Right atrium auricular region (tissue), 2 donors: ENCODE measurements at regions not wholly inside any gene's neighbourhood (a gene's known extent, or its start where the extent isn't known, plus 50 kb on each side); places are given as distances from the start of the nearest gene placed in this dataset.

Experiments
- DNase-seq: peaks from one replicate; pipeline ENCODE4 v3.0.0-alpha.2; 2019; ENCODE audit warnings: low spot score
- H3K27ac ChIP-seq, 2 donors: fragments of 200-600 bp; sonication (generic); 1 replicate in 1 of 2; 2 replicates in 1 of 2; pipeline ENCODE4 v1.5.1; 2016 to 2019
- H3K27me3 ChIP-seq, 2 donors: fragments of 200-600 bp; sonication (generic); one replicate each; pipeline versions ENCODE4 v1.5.1 to v1.6.0; 2017 to 2019
- H3K36me3 ChIP-seq: fragments of 200-600 bp; sonication (generic); one replicate; pipeline ENCODE4 v1.5.1; 2016
- H3K4me1 ChIP-seq, 2 donors: fragments of 200-600 bp; sonication (generic); one replicate each; pipeline versions ENCODE4 v1.5.1 to v1.6.0; 2017 to 2019
- H3K4me3 ChIP-seq, 2 donors: fragments of 200-600 bp; sonication (generic); 1 replicate in 1 of 2; 2 replicates in 1 of 2; pipeline ENCODE4 v1.5.1; 2017 to 2019; ENCODE audit warnings: mild to moderate bottlenecking in 1 of 2, moderate library complexity in 1 of 2
- H3K9me3 ChIP-seq, 2 donors: fragments of 200-600 bp; sonication (generic); one replicate each; pipeline ENCODE4 v1.5.1; 2019
- TF ChIP-seq, protein P1 (sequence below), 2 donors: fragments of 200-600 bp; sonication (generic); IDR thresholded peaks; one replicate each; pipeline ENCODE4 v1.5.1; 2019; ENCODE audit warnings: antibody characterized with exemption in 2 of 2

DNA sequence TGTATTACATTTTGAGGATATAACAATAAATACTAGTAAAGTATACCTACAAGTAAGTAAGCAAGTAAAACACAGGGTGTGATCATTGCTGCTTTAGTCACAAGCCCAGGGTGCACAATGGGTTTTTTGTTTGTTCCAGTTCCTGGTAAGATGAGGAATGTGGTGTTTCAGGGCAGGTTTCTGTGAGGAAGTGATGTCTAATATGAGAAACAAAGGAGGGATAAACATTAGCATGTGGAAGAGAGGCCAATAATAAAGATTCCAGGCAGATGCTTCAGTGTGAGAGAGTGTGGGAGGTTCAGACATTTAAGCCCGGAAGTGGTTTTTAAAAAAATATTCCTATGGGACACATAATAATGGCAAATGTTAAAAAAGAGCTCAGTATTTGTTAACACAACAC, 808.1 kb upstream of the USP15 start:
- no peak for DNase-seq
- TF ChIP-seq, protein P1, sequence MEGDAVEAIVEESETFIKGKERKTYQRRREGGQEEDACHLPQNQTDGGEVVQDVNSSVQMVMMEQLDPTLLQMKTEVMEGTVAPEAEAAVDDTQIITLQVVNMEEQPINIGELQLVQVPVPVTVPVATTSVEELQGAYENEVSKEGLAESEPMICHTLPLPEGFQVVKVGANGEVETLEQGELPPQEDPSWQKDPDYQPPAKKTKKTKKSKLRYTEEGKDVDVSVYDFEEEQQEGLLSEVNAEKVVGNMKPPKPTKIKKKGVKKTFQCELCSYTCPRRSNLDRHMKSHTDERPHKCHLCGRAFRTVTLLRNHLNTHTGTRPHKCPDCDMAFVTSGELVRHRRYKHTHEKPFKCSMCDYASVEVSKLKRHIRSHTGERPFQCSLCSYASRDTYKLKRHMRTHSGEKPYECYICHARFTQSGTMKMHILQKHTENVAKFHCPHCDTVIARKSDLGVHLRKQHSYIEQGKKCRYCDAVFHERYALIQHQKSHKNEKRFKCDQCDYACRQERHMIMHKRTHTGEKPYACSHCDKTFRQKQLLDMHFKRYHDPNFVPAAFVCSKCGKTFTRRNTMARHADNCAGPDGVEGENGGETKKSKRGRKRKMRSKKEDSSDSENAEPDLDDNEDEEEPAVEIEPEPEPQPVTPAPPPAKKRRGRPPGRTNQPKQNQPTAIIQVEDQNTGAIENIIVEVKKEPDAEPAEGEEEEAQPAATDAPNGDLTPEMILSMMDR (IDR thresholded peaks at IDR 0.05) = no peak

DNA sequence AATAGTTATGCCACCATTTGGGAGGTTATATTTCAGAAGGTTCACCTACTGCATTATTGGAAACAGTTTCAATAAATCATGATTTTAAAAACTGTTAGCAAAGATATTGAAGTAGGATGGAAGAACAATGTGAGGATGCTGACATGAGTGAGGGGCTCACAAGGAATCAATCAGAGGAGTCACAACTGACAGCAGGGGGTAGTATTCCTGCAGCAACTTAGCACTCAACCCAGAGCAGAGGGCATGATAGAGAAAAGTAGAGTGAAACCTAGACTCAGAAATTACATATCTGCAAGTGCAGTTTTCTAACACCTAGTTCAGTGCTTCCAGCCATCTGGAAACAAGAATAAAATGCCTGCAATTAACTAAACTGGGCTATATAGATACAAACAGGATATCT, 772.5 kb upstream of the USP15 start:
- Histone ChIP-seq H3K27ac (no peak overlapping the region), H3K36me3 (no peaks in the 10 kb centered on the region), H3K4me1 (no peaks in the 10 kb centered on the region), H3K4me3 (no peak overlapping the region), H3K9me3 (peaks cover 0 to 24% of the 10 kb centered on the region in 2 donors), H3K27me3 (no peaks in the 10 kb centered on the region)
- TF ChIP-seq, protein P1 (IDR thresholded peaks at IDR 0.05) = no peak
- no peak for DNase-seq

More for the DNA sequence above, 808.1 kb upstream of the USP15 start:
- H3K4me3 ChIP-seq = no peak overlapping the region
- no peaks in the 10 kb centered on the region for H3K36me3 ChIP-seq
- no peaks in the 10 kb centered on the region for H3K27me3 ChIP-seq
- no peak overlapping the region for H3K27ac ChIP-seq
- no peaks in the 10 kb centered on the region for H3K9me3 ChIP-seq
- H3K4me1 ChIP-seq = no peaks in the 10 kb centered on the region

DNA sequence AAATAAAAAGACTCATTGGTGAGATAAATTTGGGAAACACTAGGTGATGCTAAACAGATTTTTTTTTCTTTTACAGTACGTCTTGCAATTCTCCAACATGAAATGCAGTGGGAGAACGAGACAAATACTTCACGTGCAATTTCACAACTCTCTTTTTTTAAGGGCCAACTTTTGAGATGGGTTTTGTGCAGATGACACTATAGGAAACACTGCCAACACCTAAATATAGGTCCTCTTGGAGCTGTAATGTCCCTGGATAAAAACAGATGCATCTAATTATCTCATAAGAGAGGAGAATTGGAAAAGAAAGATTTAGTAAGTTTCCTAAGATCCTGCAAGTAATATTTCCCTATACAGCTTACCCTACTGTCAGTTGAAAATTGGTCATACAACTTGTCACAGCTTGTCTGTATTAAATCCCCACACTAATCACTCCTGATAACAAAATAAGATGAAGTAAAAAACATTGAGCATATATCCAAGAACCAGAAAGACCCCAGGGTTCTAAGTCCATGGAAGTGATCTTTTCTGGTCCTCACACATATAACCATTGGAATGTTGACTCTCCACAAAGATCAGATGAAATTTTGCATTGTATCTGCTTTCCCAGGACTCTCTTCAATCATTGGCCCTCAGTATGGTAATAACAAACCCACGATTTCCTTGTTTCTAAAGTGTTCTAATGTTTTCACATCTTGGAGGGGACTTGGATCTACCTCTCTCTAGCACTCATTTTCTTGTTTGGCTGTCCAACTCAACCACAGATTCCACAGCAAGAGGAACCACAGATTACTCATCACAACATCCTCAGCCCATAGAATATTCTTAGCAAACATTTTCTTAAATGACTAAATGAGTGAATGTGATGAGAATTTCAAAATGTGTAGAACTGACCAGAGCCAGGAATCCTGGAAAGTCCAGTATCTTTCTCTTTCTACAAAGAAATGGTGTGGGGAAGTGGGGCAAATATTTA, 769.4 kb upstream of the USP15 start:
- no peaks in the 10 kb centered on the region for H3K36me3 ChIP-seq
- TF ChIP-seq, protein P1 (IDR thresholded peaks at IDR 0.05) = no peak
- no peak for DNase-seq

DNA sequence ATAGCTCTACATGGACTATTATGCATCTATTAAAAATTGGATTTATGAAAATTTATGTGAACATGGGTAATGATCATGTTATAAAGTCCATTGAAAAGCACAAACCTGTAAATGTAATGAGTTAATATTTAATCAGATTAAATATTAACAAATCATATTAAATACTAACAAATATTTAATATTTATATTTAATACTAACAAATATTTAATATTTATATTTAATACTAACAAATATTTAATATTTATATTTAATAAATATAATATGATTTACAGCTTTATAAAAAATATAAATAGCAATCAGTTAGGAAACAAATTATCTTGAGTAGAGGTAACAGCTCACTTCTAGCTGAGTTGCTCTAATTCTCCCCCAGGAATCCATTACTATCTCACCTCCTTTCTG, 758.0 kb upstream of the USP15 start:
- H3K9me3 ChIP-seq = no peaks in the 10 kb centered on the region
- DNase-seq = no peak

More for the DNA sequence above, 769.4 kb upstream of the USP15 start:
- Histone ChIP-seq H3K27me3 (no peaks in the 10 kb centered on the region), H3K4me1 (no peaks in the 10 kb centered on the region), H3K4me3 (no peak overlapping the region), H3K27ac (no peak overlapping the region), H3K9me3 (peaks cover 0 to 10% of the 10 kb centered on the region in 2 donors)

DNA sequence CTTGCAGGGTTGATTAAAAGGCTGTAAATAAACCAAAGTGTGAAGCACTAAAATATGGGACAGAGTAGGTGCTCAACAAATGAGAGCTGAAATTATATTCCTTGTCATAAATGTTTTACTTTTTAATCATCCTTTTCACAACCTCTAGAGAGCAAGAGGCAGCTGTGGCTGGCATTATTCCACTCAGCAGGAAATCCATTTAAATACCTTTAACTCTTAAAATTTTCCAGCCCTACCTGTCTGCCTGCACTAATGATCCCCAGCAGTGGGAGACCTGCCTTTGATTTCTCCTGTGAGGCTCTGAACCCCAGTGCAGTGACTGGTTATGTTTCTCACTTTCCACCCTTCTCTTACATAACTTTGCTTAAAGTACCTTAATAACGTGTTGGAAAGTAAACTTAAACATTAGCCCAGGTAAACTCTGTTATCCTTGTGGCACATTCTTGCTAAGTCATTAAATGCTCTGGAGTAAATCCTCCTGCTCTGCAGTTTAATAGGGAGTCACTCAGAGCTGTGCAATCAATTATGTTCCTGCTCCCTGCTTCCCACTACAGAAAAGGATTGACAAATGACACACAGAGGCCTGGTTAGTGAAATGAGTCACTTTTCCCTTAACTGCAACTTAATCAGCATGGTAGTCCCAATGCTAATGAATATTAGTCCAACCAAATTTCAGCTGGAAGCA, 755.7 kb upstream of the USP15 start:
- H3K4me3 ChIP-seq = no peak overlapping the region
- TF ChIP-seq, protein P1 (IDR thresholded peaks at IDR 0.05) = no peak
- H3K36me3 ChIP-seq = no peaks in the 10 kb centered on the region
- no peaks in the 10 kb centered on the region for H3K9me3 ChIP-seq
- no peak overlapping the region for H3K27ac ChIP-seq
- no peaks in the 10 kb centered on the region for H3K4me1 ChIP-seq
- H3K27me3 ChIP-seq = no peaks in the 10 kb centered on the region
- DNase-seq = no peak

More for the DNA sequence above, 758.0 kb upstream of the USP15 start:
- TF ChIP-seq, protein P1 (IDR thresholded peaks at IDR 0.05) = no peak
- no peak overlapping the region for H3K27ac ChIP-seq
- H3K4me3 ChIP-seq = no peak overlapping the region
- H3K36me3 ChIP-seq = no peaks in the 10 kb centered on the region
- H3K4me1 ChIP-seq = no peaks in the 10 kb centered on the region
- no peaks in the 10 kb centered on the region for H3K27me3 ChIP-seq
